K562 (cell line): ENCODE measurements at regions not wholly inside any gene's neighbourhood (a gene's known extent, or its start where the extent isn't known, plus 50 kb on each side); places are given as distances from the start of the nearest gene placed in this dataset.

Source experiments
- ARHGAP35 ChIP-seq: fragments of 450-650 bp; IDR thresholded peaks from 2 replicates; pipeline ENCODE4 v1.6.1; 2018; ENCODE audit not compliant: partially characterized antibody
- BRCA1 ChIP-seq, 2 experiments: fragments of 450-650 bp in 1 of 2; sonication (generic) in 1 of 2; formaldehyde crosslinking in 1 of 2; IDR thresholded peaks; 2 replicates each; pipeline versions ENCODE4 v1.5.0 to v1.6.1; 2017 to 2020; ENCODE audit warnings: mild to moderate bottlenecking in 1 of 2, missing genetic modification reagents in 1 of 2
- CTCF ChIP-seq, 3 experiments: IDR thresholded peaks in 2 of 3; conservative IDR thresholded peaks in 1 of 3; 2 replicates each; pipeline ENCODE4 v1.5.1; 2011 to 2012; ENCODE audit warnings: low read length in 3 of 3, mild to moderate bottlenecking in 3 of 3, control low read depth in 2 of 3, improper control_type of control experiment in 1 of 3, inconsistent platforms in 1 of 3, low read depth in 1 of 3, mixed read lengths in 1 of 3, moderate library complexity in 1 of 3; ENCODE audit not compliant: insufficient read depth in 2 of 3
- EP300 ChIP-seq: IDR thresholded peaks from 2 replicates; pipeline ENCODE4 v1.6.1; 2012; ENCODE audit warnings: low read length, improper control_type of control experiment
- GTF2F1 ChIP-seq: IDR thresholded peaks from 2 replicates; pipeline ENCODE4 v1.6.1; 2011; ENCODE audit warnings: low read depth, low read length, improper control_type of control experiment
- MAFK ChIP-seq: IDR thresholded peaks from 2 replicates; pipeline ENCODE4 v1.6.1; 2011; ENCODE audit warnings: low read length, improper control_type of control experiment
- NFYB ChIP-seq: IDR thresholded peaks from 2 replicates; pipeline ENCODE4 v1.6.1; 2011; ENCODE audit warnings: mild to moderate bottlenecking, moderate library complexity; ENCODE audit not compliant: insufficient read length; ENCODE audit errors: extremely low read depth
- SP2 ChIP-seq: IDR thresholded peaks from 2 replicates; pipeline ENCODE4 v1.6.1; 2011; ENCODE audit warnings: mild to moderate bottlenecking, low read depth, low read length, moderate library complexity; ENCODE audit not compliant: poor library complexity, severe bottlenecking; ENCODE audit errors: extremely low read depth
- TBL1XR1 ChIP-seq, 2 experiments: IDR thresholded peaks; 2 replicates each; pipeline ENCODE4 v1.6.1; 2012; ENCODE audit warnings: improper control_type of control experiment in 2 of 2, low read length in 2 of 2, mild to moderate bottlenecking in 1 of 2

DNA sequence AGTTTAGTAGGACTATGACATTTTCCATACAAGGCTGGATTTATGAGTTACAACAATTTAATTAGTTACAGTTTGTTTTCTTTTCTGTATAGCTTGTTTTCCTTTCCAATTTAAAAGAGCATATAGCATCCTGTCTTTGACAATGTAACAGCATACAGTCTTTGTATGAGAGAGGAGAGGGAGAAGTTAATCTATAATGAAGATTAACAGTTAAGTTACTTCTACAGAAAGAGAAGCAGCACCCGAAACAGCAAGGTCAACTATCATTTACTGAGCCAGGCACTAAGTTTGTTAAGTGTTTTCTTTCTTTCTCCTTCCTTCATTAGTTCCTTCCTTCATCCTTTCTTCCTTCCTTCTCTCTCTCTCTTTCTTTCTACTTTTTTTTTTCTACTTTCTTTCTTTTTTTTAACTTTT, 52.3 kb upstream of the RAB4A start:
- TF ChIP-seq SP2 = no peak
- TF ChIP-seq MAFK = no peak
- no peak for TF ChIP-seq NFYB
- TF ChIP-seq ARHGAP35 = no peak
- TF ChIP-seq BRCA1 (IDR thresholded peaks at IDR 0.05) = no peak
- TF ChIP-seq BRCA1 (CRISPR knock-in tag; IDR thresholded peaks at IDR 0.05) = no peak
- TF ChIP-seq CTCF (IDR thresholded peaks at IDR 0.05 in 2 of 3, conservative IDR thresholded peaks at IDR 0.05 in 1 of 3; ENCODE audit: insufficient read depth in 2 of 3, low read depth in 1 of 3, low read length in 3 of 3) = no peak
- no peak for TF ChIP-seq EP300
- TF ChIP-seq GTF2F1 = no peak
- no peak for TF ChIP-seq TBL1XR1 (IDR thresholded peaks at IDR 0.05; ENCODE audit: low read length in 2 of 2)
